ENCODE measurements at regions not wholly inside any gene's neighbourhood (a gene's known extent, or its start where the extent isn't known, plus 50 kb on each side); places are given as distances from the start of the nearest gene placed in this dataset.
"Not testable (repeated sequence)": the region's sequence is repeated elsewhere in the genome, so short reads cannot be mapped to it uniquely, and the experiment has no call there.

- DNase-seq: not testable (repeated sequence)
Observed at GRCh38 chr1:2851918-2852317, 50.4 kb upstream of the TTC34 start.

- no peak for DNase-seq
Observed at GRCh38 chr1:2853711-2854110, 52.2 kb upstream of the TTC34 start.

GRCh38 chr1:2854151-2854550 lies 52.7 kb upstream of the TTC34 start:
- DNase-seq: no peak

- DNase-seq: no peak
Observed at GRCh38 chr1:2854611-2855010, 53.1 kb upstream of the TTC34 start.

GRCh38 chr1:2855206-2856065 lies 53.9 kb upstream of the TTC34 start:
- DNase-seq: no peak

- no peak for DNase-seq
Observed at GRCh38 chr1:2856066-2856390, 54.5 kb upstream of the TTC34 start.

- no peak for DNase-seq
Observed at GRCh38 chr1:2856676-2857375, 55.3 kb upstream of the TTC34 start.

- DNase-seq: no peak
Observed at GRCh38 chr1:2857521-2857920, 56.0 kb upstream of the TTC34 start.

GRCh38 chr1:2858676-2859075 lies 57.2 kb upstream of the TTC34 start:
- no peak for DNase-seq

- DNase-seq: no peak
Observed at GRCh38 chr1:2859219-2859880, 57.9 kb upstream of the TTC34 start.

GRCh38 chr1:2859881-2860430 lies 58.5 kb upstream of the TTC34 start:
- DNase-seq: no peak

- no peak for DNase-seq
Observed at GRCh38 chr1:2860476-2861142, 59.1 kb upstream of the TTC34 start.

GRCh38 chr1:2861143-2861987 lies 59.9 kb upstream of the TTC34 start:
- no peak for DNase-seq

GRCh38 chr1:2861988-2862813 lies 60.7 kb upstream of the TTC34 start:
- no peak for DNase-seq

GRCh38 chr1:2862814-2863647 lies 61.5 kb upstream of the TTC34 start:
- no peak for DNase-seq

GRCh38 chr1:2863648-2863963 lies 62.1 kb upstream of the TTC34 start:
- DNase-seq: no peak

GRCh38 chr1:2864203-2864905 lies 62.9 kb upstream of the TTC34 start:
- DNase-seq: no peak

- DNase-seq: no peak
Observed at GRCh38 chr1:2865000-2865399, 63.5 kb upstream of the TTC34 start.

- peak; percentile 78 for DNase-seq
Observed at GRCh38 chr1:2865571-2866421, 64.3 kb upstream of the TTC34 start.

Data from NCI-H526 treated with DMSO at 0.1 percent for 48 hours (cell line).